Activated CD8-positive, alpha-beta memory T cell treated with anti-CD3 and anti-CD28 coated beads, Interleukin-2, amount 10 ng/mL, durations not matched to agents 7 days and 5 days (primary cell): ENCODE measurements at regions not wholly inside any gene's neighbourhood (a gene's known extent, or its start where the extent isn't known, plus 50 kb on each side); places are given as distances from the start of the nearest gene placed in this dataset.

Source experiments
- ATAC-seq: fragments of 150-1000 bp; cut with Tn5 transposase; one replicate; pipeline ENCODE4 v1.10.0; 2021; ENCODE audit warnings: moderate library complexity
- CTCF ChIA-PET: fragments of 350-600 bp; sonication (Branson Sonifier 250); formaldehyde crosslinking; loops from one replicate; lab custom pipeline; 2021; ENCODE audit warnings: antibody characterized with exemption; lab: Charles Lee
- DNase-seq: peaks from one replicate; pipeline ENCODE4 v3.0.0-alpha.2; 2020
- H3K27ac Mint-ChIP-seq: one replicate; pipeline ENCODE4 v1.8.0; 2021; ENCODE audit warnings: mild to moderate bottlenecking, mixed read lengths
- H3K27me3 Mint-ChIP-seq: one replicate; pipeline ENCODE4 v1.8.0; 2021; ENCODE audit warnings: mixed read lengths
- H3K36me3 Mint-ChIP-seq: one replicate; pipeline ENCODE4 v1.8.0; 2021; ENCODE audit warnings: mild to moderate bottlenecking, mixed read lengths
- H3K4me1 Mint-ChIP-seq: one replicate; pipeline ENCODE4 v1.8.0; 2021; ENCODE audit warnings: mixed read lengths
- H3K4me3 Mint-ChIP-seq: one replicate; pipeline ENCODE4 v1.8.0; 2021; ENCODE audit warnings: mild to moderate bottlenecking, moderate library complexity, mixed read lengths
- H3K9me3 Mint-ChIP-seq: one replicate; pipeline ENCODE4 v1.8.0; 2022; ENCODE audit warnings: low read depth, mixed read lengths

GRCh38 chr6:100944644-100945043 lies 63.5 kb upstream of the ASCC3 start:
- Mint-ChIP-seq H3K27me3 (peaks cover 2% of the 10 kb centered on the region), H3K36me3 (no peaks in the 10 kb centered on the region), H3K9me3 (peaks cover 3% of the 10 kb centered on the region), H3K4me3 (no peak overlapping the region), H3K27ac (no peak overlapping the region), H3K4me1 (no peaks in the 10 kb centered on the region)
- ATAC-seq (no peak), DNase-seq (no peak)
- CTCF ChIA-PET: no interaction called here

GRCh38 chr6:100946021-100946540 lies 65.0 kb upstream of the ASCC3 start:
- Mint-ChIP-seq H3K9me3 (no peaks in the 10 kb centered on the region), H3K27me3 (peaks cover 2% of the 10 kb centered on the region), H3K4me3 (no peak overlapping the region), H3K4me1 (no peaks in the 10 kb centered on the region), H3K27ac (no peak overlapping the region), H3K36me3 (no peaks in the 10 kb centered on the region)
- CTCF ChIA-PET: no interaction called here
- DNase-seq: no peak
- no peak for ATAC-seq

DNA sequence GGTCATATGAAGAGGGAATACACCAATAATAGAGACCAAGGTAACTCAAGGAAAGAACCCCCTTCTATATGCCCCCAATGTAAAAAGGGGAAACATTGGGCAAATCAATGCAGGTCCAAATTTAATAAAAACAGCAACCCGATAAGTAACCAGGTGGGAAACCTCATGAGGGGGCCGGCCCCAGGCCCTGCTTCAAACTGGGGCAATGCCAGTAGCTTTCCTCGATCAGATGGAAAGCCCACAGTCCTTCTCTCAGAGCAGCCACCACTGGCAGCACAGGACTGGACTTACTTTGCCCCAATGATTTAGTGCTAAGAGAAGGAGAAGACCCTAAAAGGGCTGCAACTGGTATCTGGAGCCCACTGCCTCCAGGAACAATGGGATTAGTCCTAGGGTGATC lies 65.6 kb upstream of the ASCC3 start:
- H3K4me1 Mint-ChIP-seq: no peaks in the 10 kb centered on the region
- no peaks in the 10 kb centered on the region for H3K36me3 Mint-ChIP-seq
- ATAC-seq (no peak), DNase-seq (no peak)
- H3K9me3 Mint-ChIP-seq: no peaks in the 10 kb centered on the region
- H3K27ac Mint-ChIP-seq: no peak overlapping the region
- CTCF ChIA-PET: no interaction called here
- H3K27me3 Mint-ChIP-seq: peaks cover 2% of the 10 kb centered on the region
- no peak overlapping the region for H3K4me3 Mint-ChIP-seq

DNA sequence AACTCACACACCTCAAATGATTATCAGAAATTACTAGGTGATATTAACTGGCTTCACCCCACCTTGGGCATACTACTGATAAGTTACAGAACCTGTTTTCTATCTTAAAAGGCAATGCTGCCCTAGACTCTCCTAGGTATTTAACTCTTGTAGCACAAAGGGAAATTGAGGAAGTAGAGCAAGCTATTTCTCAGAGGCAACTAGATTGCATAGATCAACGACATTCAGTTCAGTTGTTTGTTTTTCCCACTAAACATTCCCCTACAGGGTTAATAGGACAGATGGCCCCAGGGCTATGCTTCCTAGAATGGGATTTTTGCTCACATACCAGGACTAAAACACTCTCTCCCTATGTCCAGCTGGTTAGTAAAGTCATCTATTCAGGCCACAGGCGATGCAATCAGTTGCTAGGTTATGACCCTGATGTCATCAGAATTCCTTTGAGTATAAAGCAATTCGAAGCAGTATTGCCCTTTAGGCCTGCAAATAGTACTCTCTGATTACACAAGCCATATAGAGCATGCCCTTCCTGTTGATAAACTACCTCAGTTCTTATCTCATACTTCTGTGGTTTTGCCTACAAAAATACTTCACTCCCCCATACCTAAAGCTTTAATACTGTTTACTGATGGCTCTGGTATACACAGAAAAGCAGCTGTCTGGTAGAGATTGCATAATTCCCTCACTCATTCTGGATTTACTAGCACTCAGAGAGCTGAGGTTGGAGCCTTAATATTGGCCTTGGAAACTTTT lies 67.4 kb upstream of the ASCC3 start:
- DNase-seq: no peak
- CTCF ChIA-PET: no interaction called here
- no peaks in the 10 kb centered on the region for H3K36me3 Mint-ChIP-seq
- no peak overlapping the region for H3K27ac Mint-ChIP-seq
- no peak overlapping the region for H3K4me3 Mint-ChIP-seq
- H3K27me3 Mint-ChIP-seq: peaks cover 2% of the 10 kb centered on the region
- no peak for ATAC-seq
- H3K9me3 Mint-ChIP-seq: no peaks in the 10 kb centered on the region
- H3K4me1 Mint-ChIP-seq: no peaks in the 10 kb centered on the region

DNA sequence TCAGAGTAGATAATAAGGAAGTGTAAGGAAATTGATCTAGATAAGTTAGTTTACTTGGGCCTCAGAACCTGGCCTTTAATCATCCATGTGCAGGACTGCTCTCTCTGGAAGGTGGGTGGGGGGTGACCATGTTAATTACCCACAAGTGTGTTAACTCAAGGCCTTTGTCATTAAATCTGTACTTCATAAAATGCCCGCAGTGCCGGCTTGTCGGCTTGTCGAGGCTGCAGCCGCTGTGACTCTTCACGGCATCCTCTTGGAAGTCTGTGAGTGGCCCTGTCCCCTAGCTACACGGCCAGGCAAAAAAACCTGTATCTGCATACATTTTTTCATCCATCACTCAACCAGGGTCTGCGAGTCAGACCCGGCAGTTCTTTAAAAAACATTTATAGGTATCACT lies 70.9 kb upstream of the ASCC3 start:
- ATAC-seq (no peak), DNase-seq (no peak)
- H3K4me1 Mint-ChIP-seq: no peaks in the 10 kb centered on the region
- H3K36me3 Mint-ChIP-seq: no peaks in the 10 kb centered on the region
- no peak overlapping the region for H3K4me3 Mint-ChIP-seq
- no peak overlapping the region for H3K27ac Mint-ChIP-seq
- H3K27me3 Mint-ChIP-seq: peaks cover 4% of the 10 kb centered on the region
- CTCF ChIA-PET: no interaction called here
- H3K9me3 Mint-ChIP-seq: no peaks in the 10 kb centered on the region

DNA sequence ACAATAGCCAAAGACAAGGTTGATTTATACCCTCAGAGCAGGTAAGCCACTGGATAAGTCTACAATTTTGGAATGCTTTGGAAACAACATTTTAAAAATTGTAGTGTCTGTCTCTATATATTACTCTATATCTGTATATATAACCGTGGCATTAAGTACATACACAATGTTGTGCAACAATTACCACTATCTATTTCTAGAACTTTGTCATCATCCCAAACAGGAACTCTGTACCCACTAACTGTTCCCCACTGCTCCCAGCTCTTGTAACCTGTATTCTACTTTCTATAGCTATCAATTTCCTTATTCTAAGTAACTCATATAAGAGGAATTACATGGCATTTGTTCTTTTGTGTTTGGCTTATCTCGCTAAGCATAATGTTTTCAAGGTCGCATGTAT lies 78.2 kb upstream of the ASCC3 start:
- no peak for ATAC-seq
- Mint-ChIP-seq H3K4me3 (no peak overlapping the region), H3K27me3 (peaks cover 14% of the 10 kb centered on the region), H3K4me1 (no peaks in the 10 kb centered on the region), H3K9me3 (no peaks in the 10 kb centered on the region), H3K36me3 (no peaks in the 10 kb centered on the region), H3K27ac (no peak overlapping the region)
- DNase-seq: no peak
- CTCF ChIA-PET: no interaction called here

- CTCF ChIA-PET: no interaction called here
- ATAC-seq: no peak
- Mint-ChIP-seq H3K4me1 (no peaks in the 10 kb centered on the region), H3K4me3 (no peak overlapping the region), H3K27ac (no peak overlapping the region), H3K27me3 (peaks cover 10% of the 10 kb centered on the region), H3K9me3 (no peaks in the 10 kb centered on the region), H3K36me3 (no peaks in the 10 kb centered on the region)
- DNase-seq: no peak
Observed at GRCh38 chr6:100962466-100962865, 81.3 kb upstream of the ASCC3 start.

GRCh38 chr6:100965067-100965466 lies 83.9 kb upstream of the ASCC3 start:
- no peak for DNase-seq
- no peak overlapping the region for H3K4me3 Mint-ChIP-seq
- no peaks in the 10 kb centered on the region for H3K9me3 Mint-ChIP-seq
- CTCF ChIA-PET: no interaction called here
- no peaks in the 10 kb centered on the region for H3K4me1 Mint-ChIP-seq
- H3K27me3 Mint-ChIP-seq: peaks cover 10% of the 10 kb centered on the region
- no peak overlapping the region for H3K27ac Mint-ChIP-seq
- ATAC-seq: no peak
- no peaks in the 10 kb centered on the region for H3K36me3 Mint-ChIP-seq

DNA sequence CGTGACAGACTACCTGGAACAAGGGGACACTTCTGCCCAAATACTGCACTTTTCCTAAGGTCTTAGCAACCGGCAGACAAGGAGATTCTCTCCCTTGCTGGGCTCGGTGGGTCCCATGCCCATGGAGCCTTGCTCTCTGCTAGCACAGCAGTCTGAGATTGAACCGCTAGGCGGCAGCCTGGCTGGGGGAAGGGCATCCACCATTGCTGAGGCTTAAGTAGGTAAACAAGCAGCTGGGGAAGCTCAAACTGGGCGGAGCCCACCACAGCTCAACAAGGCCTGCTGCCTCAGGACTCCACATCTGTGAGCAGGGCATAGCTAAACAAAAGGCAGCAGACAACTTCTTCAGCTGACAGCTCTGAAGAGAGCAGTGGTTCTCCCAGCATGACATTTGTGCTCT lies 87.8 kb upstream of the ASCC3 start:
- ATAC-seq: no peak
- Mint-ChIP-seq H3K36me3 (no peaks in the 10 kb centered on the region), H3K27me3 (no peaks in the 10 kb centered on the region), H3K27ac (no peak overlapping the region), H3K4me1 (no peaks in the 10 kb centered on the region), H3K9me3 (peaks cover 4% of the 10 kb centered on the region), H3K4me3 (no peak overlapping the region)
- DNase-seq: no peak
- CTCF ChIA-PET: no interaction called here

DNA sequence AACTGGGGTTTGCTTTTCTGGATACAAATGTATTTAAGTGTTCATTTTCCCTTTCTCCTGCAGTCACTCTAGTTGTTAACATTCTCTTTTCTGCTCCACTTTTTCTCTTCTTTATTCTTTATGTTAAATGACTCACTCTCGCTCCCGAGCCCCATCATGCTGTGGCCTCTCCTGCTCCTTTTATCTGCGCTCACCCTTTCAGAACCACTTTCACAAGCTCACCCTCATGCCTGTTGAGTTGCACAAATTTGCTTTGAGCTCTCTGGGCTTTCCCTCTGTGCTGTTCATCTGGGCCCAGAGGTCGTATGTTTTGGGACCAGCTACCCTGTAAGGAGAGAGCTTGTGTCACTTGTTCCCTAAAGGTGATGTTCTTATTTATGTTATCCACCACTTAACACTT lies 98.1 kb upstream of the ASCC3 start:
- no peaks in the 10 kb centered on the region for H3K36me3 Mint-ChIP-seq
- no peaks in the 10 kb centered on the region for H3K9me3 Mint-ChIP-seq
- H3K27ac Mint-ChIP-seq: no peak overlapping the region
- CTCF ChIA-PET: no interaction called here
- no peaks in the 10 kb centered on the region for H3K27me3 Mint-ChIP-seq
- no peak for DNase-seq
- H3K4me1 Mint-ChIP-seq: no peaks in the 10 kb centered on the region
- no peak overlapping the region for H3K4me3 Mint-ChIP-seq
- ATAC-seq: no peak

- ATAC-seq (no peak), DNase-seq (no peak)
- H3K36me3 Mint-ChIP-seq: no peaks in the 10 kb centered on the region
- no peaks in the 10 kb centered on the region for H3K4me1 Mint-ChIP-seq
- H3K27me3 Mint-ChIP-seq: no peaks in the 10 kb centered on the region
- H3K4me3 Mint-ChIP-seq: no peak overlapping the region
- H3K27ac Mint-ChIP-seq: no peak overlapping the region
- H3K9me3 Mint-ChIP-seq: no peaks in the 10 kb centered on the region
- CTCF ChIA-PET: no interaction called here
Observed at GRCh38 chr6:100980949-100981348, 99.8 kb upstream of the ASCC3 start.

DNA sequence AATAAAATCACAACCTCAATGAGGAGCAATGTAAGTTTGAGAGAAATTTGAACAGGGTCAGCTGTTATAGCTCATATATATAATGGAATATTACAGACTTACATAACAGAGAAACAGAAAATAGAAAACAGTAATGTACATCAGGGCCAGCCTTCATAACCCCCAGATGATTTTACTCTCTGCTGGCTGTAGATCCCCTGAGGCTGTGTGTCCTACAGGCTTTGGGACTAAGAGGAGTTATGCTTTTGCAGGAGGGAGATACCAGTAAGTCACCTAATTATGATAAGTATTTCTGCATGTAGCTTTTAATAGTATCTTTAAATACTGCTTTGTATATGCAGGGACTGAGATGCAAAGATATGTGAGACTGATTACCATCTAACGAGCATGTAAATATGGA lies 105.8 kb upstream of the ASCC3 start:
- CTCF ChIA-PET: interaction anchor here (1.2 kb wide), 1 partner anchor 226 kb away, joined by 3 read pairs; no protein-coding TSS in a partner anchor
- Mint-ChIP-seq H3K27me3 (no peaks in the 10 kb centered on the region), H3K4me1 (no peaks in the 10 kb centered on the region), H3K27ac (no peak overlapping the region), H3K36me3 (no peaks in the 10 kb centered on the region), H3K4me3 (no peak overlapping the region), H3K9me3 (no peaks in the 10 kb centered on the region)
- no peak for DNase-seq
- no peak for ATAC-seq

- H3K4me3 Mint-ChIP-seq: no peak overlapping the region
- H3K9me3 Mint-ChIP-seq: no peaks in the 10 kb centered on the region
- H3K4me1 Mint-ChIP-seq: no peaks in the 10 kb centered on the region
- H3K27ac Mint-ChIP-seq: no peak overlapping the region
- CTCF ChIA-PET: interaction anchor here (1.2 kb wide), 1 partner anchor 226 kb away, joined by 3 read pairs; no protein-coding TSS in a partner anchor
- DNase-seq (no peak), ATAC-seq (no peak)
- no peaks in the 10 kb centered on the region for H3K36me3 Mint-ChIP-seq
- no peaks in the 10 kb centered on the region for H3K27me3 Mint-ChIP-seq
Observed at GRCh38 chr6:100987556-100987955, 106.4 kb upstream of the ASCC3 start.

GRCh38 chr6:100988391-100988984 lies 107.4 kb upstream of the ASCC3 start:
- DNase-seq (no peak), ATAC-seq (no peak)
- Mint-ChIP-seq H3K27me3 (no peaks in the 10 kb centered on the region), H3K4me3 (no peak overlapping the region), H3K4me1 (no peaks in the 10 kb centered on the region), H3K36me3 (no peaks in the 10 kb centered on the region), H3K27ac (no peak overlapping the region), H3K9me3 (no peaks in the 10 kb centered on the region)
- CTCF ChIA-PET: no interaction called here
